Keratinocyte (primary cell): ENCODE measurements at regions not wholly inside any gene's neighbourhood (a gene's known extent, or its start where the extent isn't known, plus 50 kb on each side); places are given as distances from the start of the nearest gene placed in this dataset.

Experiments
- DNase-seq: peaks from one replicate; pipeline ENCODE4 v3.0.0-alpha.2; 2011; ENCODE audit warnings: low read depth, missing footprints, low spot score
- FAIRE-seq: peaks from 2 replicates; lab custom pipeline; 2011; peaks lifted over from hg19 to GRCh38; lab: Jason Lieb, UNC
- H2AFZ ChIP-seq: 2 replicates; pipeline ENCODE4 v1.6.0; 2012; ENCODE audit warnings: low read length, control low read depth, inconsistent platforms; ENCODE audit not compliant: control insufficient read depth
- H3K27ac ChIP-seq: 2 replicates; pipeline ENCODE4 v1.5.1; 2011; ENCODE audit warnings: low read length; ENCODE audit not compliant: control insufficient read depth, insufficient read depth
- H3K27me3 ChIP-seq: 3 replicates; pipeline ENCODE4 v1.6.0; 2011; ENCODE audit warnings: low read length; ENCODE audit not compliant: control insufficient read depth, insufficient read depth; ENCODE audit errors: extremely low read depth
- H3K36me3 ChIP-seq, 2 experiments: 2 replicates in 1 of 2; 3 replicates in 1 of 2; pipeline ENCODE4 v1.5.1; 2011; ENCODE audit warnings: low read length in 2 of 2, mild to moderate bottlenecking in 1 of 2; ENCODE audit not compliant: control insufficient read depth in 2 of 2, insufficient read depth in 2 of 2; ENCODE audit errors: extremely low read depth in 1 of 2
- H3K4me1 ChIP-seq: 3 replicates; pipeline ENCODE4 v1.5.1; 2011; ENCODE audit warnings: low read length; ENCODE audit not compliant: control insufficient read depth, insufficient read depth; ENCODE audit errors: extremely low read depth
- H3K4me2 ChIP-seq: 3 replicates; pipeline ENCODE4 v1.6.0; 2011; ENCODE audit warnings: low read depth, low read length; ENCODE audit not compliant: control insufficient read depth, insufficient read depth; ENCODE audit errors: extremely low read depth
- H3K4me3 ChIP-seq, 3 experiments: fragments of 200-600 bp in 1 of 3; sonication (generic) in 1 of 3; 2 replicates in 2 of 3; 3 replicates in 1 of 3; pipeline ENCODE4 v1.5.1; 2011 to 2016; ENCODE audit warnings: low read length in 3 of 3, mild to moderate bottlenecking in 3 of 3, control low read depth in 2 of 3, inconsistent platforms in 1 of 3, low read depth in 1 of 3, mixed read lengths in 1 of 3, mixed run types in 1 of 3, moderate library complexity in 1 of 3; ENCODE audit not compliant: control insufficient read depth in 2 of 3, insufficient read depth in 2 of 3; ENCODE audit errors: extremely low read depth in 1 of 3
- H3K79me2 ChIP-seq: 2 replicates; pipeline ENCODE4 v1.6.0; 2012; ENCODE audit warnings: low read length; ENCODE audit not compliant: control insufficient read depth, insufficient read depth
- H3K9ac ChIP-seq: 3 replicates; pipeline ENCODE4 v1.6.0; 2011; ENCODE audit warnings: low read length; ENCODE audit not compliant: control insufficient read depth, insufficient read depth; ENCODE audit errors: extremely low read depth
- H3K9me1 ChIP-seq: 3 replicates; pipeline ENCODE4 v1.6.0; 2011; ENCODE audit warnings: low read length; ENCODE audit not compliant: control insufficient read depth, insufficient read depth; ENCODE audit errors: extremely low read depth
- H3K9me3 ChIP-seq: 2 replicates; pipeline ENCODE4 v1.5.1; 2012; ENCODE audit warnings: low read depth, low read length; ENCODE audit not compliant: control insufficient read depth
- H4K20me1 ChIP-seq: 3 replicates; pipeline ENCODE4 v1.6.0; 2011; ENCODE audit warnings: low read length; ENCODE audit not compliant: control insufficient read depth, insufficient read depth; ENCODE audit errors: extremely low read depth
- EZH2 ChIP-seq: IDR thresholded peaks from one replicate; pipeline ENCODE4 v1.6.1; 2012; ENCODE audit warnings: inconsistent platforms, mild to moderate bottlenecking, low read length, moderate library complexity
- dilution Hi-C: fragments of 300-500 bp; cut with MboI; formaldehyde crosslinking; loops from one replicate; pipeline ENCODE4 v1.7.0; 2020; ENCODE audit warnings: low sequenced_read_pairs; ENCODE audit not compliant: extremely low pct_ligation_motif_present
- TF ChIP-seq, protein P1 (sequence below), 3 experiments: IDR thresholded peaks in 1 of 3; conservative IDR thresholded peaks in 1 of 3; optimal IDR thresholded peaks in 1 of 3; 2 replicates in 2 of 3; 3 replicates in 1 of 3; pipeline versions ENCODE3 to v1.5.1; 2011; ENCODE audit warnings: low read length in 3 of 3, mild to moderate bottlenecking in 3 of 3, moderate library complexity in 2 of 3, control low read depth in 1 of 3, inconsistent platforms in 1 of 3; ENCODE audit not compliant: insufficient read depth in 2 of 3; ENCODE audit errors: extremely low read depth in 1 of 3

DNA sequence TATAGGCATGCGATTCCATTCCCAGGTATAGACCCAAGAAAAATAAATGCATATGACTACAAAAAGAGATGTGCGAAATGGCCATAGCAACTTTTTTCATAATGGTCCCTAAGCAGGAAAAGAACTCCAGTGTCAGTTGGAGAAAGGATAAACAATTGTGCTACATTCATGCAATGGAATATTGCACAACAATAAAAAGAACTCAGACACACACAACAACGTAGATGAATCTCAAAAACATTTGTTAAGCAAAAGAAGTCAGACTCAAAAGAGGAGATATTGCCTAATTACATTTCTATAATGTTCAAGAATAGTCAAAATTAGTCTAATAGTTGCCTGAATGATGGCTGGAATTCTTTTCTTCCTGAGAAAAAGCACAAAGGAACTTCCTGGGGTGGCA is 141.1 kb upstream of the GLI3 start:
- no peak for FAIRE-seq
- Histone ChIP-seq H3K4me3 (no peak overlapping the region), H3K27me3 (no peaks in the 10 kb centered on the region), H2AFZ (no peak overlapping the region), H3K36me3 (no peaks in the 10 kb centered on the region), H3K4me2 (no peak overlapping the region), H3K27ac (no peak overlapping the region), H4K20me1 (no peaks in the 10 kb centered on the region), H3K9ac (no peak overlapping the region), H3K9me3 (no peaks in the 10 kb centered on the region), H3K79me2 (no peaks in the 10 kb centered on the region), H3K9me1 (no peaks in the 10 kb centered on the region), H3K4me1 (peaks cover 3% of the 10 kb centered on the region)
- no peak for TF ChIP-seq EZH2
- TF ChIP-seq, protein P1, sequence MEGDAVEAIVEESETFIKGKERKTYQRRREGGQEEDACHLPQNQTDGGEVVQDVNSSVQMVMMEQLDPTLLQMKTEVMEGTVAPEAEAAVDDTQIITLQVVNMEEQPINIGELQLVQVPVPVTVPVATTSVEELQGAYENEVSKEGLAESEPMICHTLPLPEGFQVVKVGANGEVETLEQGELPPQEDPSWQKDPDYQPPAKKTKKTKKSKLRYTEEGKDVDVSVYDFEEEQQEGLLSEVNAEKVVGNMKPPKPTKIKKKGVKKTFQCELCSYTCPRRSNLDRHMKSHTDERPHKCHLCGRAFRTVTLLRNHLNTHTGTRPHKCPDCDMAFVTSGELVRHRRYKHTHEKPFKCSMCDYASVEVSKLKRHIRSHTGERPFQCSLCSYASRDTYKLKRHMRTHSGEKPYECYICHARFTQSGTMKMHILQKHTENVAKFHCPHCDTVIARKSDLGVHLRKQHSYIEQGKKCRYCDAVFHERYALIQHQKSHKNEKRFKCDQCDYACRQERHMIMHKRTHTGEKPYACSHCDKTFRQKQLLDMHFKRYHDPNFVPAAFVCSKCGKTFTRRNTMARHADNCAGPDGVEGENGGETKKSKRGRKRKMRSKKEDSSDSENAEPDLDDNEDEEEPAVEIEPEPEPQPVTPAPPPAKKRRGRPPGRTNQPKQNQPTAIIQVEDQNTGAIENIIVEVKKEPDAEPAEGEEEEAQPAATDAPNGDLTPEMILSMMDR (optimal IDR thresholded peaks at IDR 0.05 in 1 of 3, IDR thresholded peaks at IDR 0.05 in 1 of 3, conservative IDR thresholded peaks at IDR 0.05 in 1 of 3; ENCODE audit: extremely low read depth in 1 of 3, insufficient read depth in 2 of 3, low read length in 3 of 3), result no peak
- dilution Hi-C loops, result no loop called here
- no peak for DNase-seq

DNA sequence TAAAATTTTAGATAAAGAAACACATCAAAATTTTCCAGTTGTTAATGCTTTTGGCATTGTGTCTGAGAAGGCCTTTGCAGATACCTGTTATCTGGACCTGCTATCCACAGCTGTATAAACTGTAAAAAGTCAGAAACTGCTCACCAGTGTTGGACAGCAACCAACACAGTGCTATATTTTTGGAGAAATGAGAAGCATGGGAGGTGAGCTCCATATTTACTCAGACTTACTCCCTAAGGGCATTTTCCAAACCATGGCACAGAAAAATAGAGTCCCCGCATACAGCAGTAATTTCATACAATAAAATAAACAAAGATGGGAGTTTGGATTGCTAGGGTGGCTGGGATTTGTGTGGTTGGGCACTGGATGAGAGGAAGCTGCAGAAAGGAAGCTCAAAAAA is 136.3 kb upstream of the GLI3 start:
- no peak for FAIRE-seq
- no peak for DNase-seq

More for the DNA sequence above, 136.3 kb upstream of the GLI3 start:
- Histone ChIP-seq H3K4me2 (no peak overlapping the region), H3K4me1 (no peaks in the 10 kb centered on the region), H2AFZ (no peak overlapping the region), H3K9me3 (no peaks in the 10 kb centered on the region), H3K27me3 (no peaks in the 10 kb centered on the region), H3K79me2 (no peaks in the 10 kb centered on the region), H3K9ac (no peak overlapping the region), H3K9me1 (no peaks in the 10 kb centered on the region), H3K4me3 (no peak overlapping the region), H3K36me3 (no peaks in the 10 kb centered on the region), H4K20me1 (no peaks in the 10 kb centered on the region), H3K27ac (no peak overlapping the region)
- TF ChIP-seq, protein P1 (optimal IDR thresholded peaks at IDR 0.05 in 1 of 3, IDR thresholded peaks at IDR 0.05 in 1 of 3, conservative IDR thresholded peaks at IDR 0.05 in 1 of 3; ENCODE audit: extremely low read depth in 1 of 3, insufficient read depth in 2 of 3, low read length in 3 of 3), result no peak
- no peak for TF ChIP-seq EZH2
- dilution Hi-C loops, result no loop called here
